NCI-H146 (cell line): ENCODE measurements at regions not wholly inside any gene's neighbourhood (a gene's known extent, or its start where the extent isn't known, plus 50 kb on each side); places are given as distances from the start of the nearest gene placed in this dataset.
"Not testable (repeated sequence)": the region's sequence is repeated elsewhere in the genome, so short reads cannot be mapped to it uniquely, and the experiment has no call there.

ENCODE experiments used
- DNase-seq: peaks from one replicate; lab custom pipeline; 2025; lab: John Stamatoyannopoulos, UW

DNA sequence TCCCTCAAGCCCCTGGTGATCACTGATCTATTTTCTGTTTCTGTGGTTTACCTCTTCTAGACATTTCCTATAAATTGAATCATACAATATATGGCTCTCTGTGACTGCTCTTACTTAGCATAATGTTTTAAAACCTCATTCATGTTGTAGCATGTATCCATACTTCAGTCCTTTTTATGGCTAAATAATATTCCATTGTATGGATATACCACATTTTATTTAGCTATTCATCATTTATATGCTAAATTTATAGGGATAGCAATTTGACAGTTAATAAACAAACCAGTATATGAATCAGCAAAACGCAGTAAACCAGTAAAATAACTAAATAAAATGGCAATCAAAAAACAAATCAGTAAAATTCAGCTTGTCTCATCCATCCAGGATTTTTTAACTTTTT, 286.1 kb upstream of the HNRNPA3 start:
- no peak for DNase-seq

DNA sequence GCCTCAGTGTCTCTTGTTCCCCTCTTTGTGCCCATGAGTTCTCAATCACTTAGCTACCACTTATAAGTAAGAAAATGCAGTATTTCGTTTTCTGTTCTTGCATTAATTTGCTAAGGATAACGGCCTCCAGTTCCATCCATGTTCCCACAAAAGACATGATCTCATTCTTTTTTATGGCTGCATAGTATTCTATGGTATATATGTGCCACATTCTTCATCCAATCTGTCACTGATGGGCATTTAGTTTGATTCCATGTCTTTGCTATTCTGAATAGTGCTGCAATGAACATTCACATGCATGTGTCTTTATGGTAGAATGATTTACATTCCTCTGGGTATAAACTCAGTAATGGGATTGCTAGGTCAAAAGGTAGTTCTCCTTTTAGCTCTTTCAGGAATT, 283.2 kb upstream of the HNRNPA3 start:
- DNase-seq = not testable (repeated sequence)

GRCh38 chr2:176931588-176932563, 280.7 kb upstream of the HNRNPA3 start:
- peak; percentile 57 for DNase-seq

GRCh38 chr2:176934131-176934530, 278.5 kb upstream of the HNRNPA3 start:
- DNase-seq = no peak

GRCh38 chr2:176934869-176935415, 277.7 kb upstream of the HNRNPA3 start:
- no peak for DNase-seq

DNA sequence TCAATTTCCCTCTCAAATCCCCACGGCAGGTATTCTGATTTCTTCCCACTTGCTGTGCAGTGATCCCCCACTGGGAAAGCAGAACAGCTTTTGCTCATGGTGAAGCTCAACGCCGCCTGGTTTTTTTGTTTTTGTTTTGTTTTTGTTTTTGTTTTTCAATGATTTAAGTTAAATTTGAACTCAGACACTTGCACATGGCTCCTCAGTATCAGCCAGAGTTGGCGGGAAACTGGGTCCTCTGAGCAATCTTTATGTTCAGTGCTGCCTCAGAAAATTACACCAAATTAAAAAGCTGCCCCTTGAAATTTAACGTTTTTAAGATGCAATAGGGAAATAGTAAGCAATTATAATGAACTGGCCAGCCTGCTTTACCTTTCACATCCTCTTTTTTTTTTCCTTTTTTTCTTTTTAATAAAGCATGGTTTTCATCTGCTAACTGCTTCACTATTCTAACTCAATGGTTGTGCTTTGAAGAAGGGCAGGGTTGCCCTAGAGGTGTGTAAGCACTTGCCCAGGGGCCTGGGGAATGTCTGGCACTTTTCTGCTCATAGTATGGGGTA, 277.0 kb upstream of the HNRNPA3 start:
- DNase-seq = no peak

- DNase-seq = no peak
These were observed 276.2 kb upstream of the HNRNPA3 start for GRCh38 chr2:176936410-176936809.

DNA sequence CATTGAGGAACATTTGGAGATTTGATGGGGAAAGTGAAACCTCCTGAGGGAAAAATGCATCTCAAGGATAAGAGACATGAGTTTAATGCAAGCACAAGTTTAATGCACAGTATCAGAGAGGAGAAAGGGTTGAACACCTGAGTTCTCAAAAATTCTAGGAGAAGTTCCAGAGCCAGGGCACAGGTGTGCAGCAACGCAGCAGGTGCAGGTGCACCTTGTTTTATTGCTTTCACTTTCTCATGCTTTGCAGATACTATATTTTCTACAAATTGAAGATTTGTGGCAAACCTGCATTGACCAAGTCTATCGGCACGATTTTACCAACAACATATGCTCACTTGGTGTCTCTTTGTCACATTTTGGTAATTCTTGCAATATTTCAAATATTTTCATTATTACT, 267.6 kb upstream of the HNRNPA3 start:
- DNase-seq = no peak

DNA sequence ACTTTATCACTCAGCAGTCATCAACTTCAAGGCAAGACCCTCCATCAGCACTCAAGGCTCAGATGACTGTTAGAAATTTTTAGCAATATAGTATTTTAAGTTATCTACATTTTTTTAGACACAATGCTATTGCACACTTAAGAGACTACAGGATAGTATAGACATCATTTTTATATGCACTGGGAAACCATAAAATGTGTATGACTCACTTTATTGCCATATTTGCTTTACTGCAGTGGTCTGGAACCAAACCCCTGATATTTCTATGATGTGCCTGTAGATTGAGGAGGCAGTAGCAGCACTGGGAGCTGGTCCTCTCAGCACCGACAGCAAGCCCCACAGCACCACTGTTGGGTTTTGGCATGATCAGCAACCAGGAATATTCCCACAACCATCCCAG, 264.8 kb upstream of the HNRNPA3 start:
- no peak for DNase-seq

GRCh38 chr2:176951218-176951617, 261.4 kb upstream of the HNRNPA3 start:
- DNase-seq = not testable (repeated sequence)

DNA sequence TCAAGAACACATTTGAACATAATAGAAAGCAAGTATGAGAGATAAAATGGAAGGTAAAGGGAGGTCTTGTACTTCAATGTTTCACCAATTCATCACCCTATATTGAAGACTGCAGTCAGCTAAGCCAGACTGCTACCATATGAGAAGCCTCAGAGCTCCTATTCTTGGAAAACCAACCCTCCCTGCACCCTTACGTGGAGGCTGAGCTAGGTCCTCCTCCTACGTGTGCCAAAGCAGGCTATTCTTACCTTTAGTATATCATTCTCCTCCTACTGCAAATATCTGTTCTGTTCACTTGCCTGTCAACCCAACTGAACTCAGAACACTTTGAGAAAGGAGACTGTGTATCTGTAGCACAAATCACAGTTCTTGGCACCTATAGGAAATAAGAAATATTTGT, 255.8 kb upstream of the HNRNPA3 start:
- no peak for DNase-seq

GRCh38 chr2:176959614-176960013, 253.0 kb upstream of the HNRNPA3 start:
- DNase-seq = no peak

DNA sequence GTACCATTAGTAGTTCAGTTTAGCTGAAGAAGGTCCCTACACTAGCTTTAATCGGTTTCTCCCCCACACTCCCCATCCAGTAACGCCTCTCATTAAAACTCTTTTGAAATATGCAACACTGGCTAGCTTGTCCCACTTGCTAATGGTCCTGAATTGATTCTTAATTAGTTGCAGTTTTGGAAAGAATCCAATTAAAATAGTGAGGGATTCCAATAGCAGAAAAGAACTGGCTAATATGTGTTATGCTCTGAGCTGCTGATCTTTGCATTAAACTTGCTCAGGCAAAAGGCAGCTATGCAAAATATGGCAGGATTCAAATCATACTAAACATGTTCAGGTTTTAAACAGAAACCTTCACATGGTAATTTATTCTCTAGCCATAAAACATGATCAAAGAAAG, 252.5 kb upstream of the HNRNPA3 start:
- no peak for DNase-seq

GRCh38 chr2:176960736-176961520, 251.7 kb upstream of the HNRNPA3 start:
- peak; percentile 19 for DNase-seq

DNA sequence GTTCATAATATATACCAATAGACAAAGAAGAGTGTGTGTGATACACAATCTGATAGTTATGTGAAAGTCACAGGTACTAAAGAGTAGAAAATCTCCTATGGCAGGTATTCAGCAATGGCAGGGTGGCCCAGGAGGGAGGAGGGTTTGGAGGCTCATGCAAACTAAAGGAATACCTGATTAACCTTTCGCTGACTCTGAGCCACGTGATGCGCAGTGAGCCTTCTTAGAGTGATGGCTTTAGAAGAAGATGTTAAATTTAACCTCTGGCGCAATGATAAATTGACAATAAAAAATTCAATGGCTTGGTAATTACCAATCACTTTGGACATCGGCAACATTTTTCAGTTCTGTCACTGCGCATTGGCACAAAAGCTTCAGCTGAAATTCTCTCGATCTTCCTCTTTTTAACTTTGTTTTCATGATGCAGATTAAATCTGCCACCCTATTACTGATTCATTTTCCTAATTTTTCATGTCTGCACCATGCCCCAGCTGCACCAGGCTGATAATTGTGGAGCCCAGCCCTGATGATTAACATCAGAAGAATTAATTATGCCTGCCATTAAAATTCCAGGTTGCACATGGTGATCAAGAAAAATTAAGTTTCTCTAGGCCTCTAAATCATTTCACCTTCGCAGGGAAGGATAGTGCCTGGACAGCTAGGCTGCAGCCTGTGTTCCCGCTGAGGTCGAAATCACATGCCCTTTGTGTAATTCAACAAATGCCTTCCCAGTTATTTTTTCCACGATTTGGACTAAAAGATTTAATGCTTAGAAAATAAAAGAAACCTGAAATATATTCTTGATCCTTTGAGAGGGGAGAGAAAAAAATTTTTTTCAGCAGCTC, 250.6 kb upstream of the HNRNPA3 start:
- no peak for DNase-seq

DNA sequence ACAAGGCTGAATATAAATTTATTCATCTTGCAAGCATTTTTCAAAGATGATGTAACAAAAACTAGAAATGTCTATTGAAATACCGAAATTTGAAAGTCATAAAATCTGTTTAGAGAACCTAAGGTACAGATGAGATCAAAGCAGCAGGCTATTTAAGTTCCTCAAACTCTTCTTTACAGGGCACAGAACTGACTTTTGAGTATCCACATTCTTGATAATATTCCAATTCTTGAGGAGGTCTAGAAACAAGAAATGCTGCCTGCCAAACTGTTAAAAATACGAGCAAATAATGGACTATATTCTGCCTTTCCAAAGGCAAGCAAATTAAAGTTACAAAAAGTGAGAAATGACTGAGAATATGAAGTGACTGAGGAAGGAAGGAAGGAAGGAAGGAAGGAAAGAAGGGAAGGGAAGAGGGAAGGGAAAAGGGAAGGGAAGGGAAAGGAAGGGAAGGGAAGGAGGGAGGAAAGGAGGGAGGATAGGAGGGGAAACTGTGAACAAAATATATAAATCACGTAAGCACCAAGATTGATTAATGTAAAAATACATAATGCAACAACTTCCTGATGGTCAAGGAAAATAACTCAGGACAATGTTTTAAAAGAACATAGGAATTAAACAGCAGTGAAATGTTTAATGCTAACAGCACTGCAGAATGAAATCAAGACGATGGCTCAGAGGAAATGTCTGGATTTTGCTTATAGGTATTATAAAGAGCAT, 248.9 kb upstream of the HNRNPA3 start:
- DNase-seq = no peak

- no peak for DNase-seq
These were observed 244.6 kb upstream of the HNRNPA3 start for GRCh38 chr2:176967911-176968450.

- no peak for DNase-seq
These were observed 242.8 kb upstream of the HNRNPA3 start for GRCh38 chr2:176969642-176970359.

- no peak for DNase-seq
These were observed 235.6 kb upstream of the HNRNPA3 start for GRCh38 chr2:176976736-176977685.
